ENCODE measurements at regions not wholly inside any gene's neighbourhood (a gene's known extent, or its start where the extent isn't known, plus 50 kb on each side); places are given as distances from the start of the nearest gene placed in this dataset.

GRCh38 chr9:107685901-107686300 lies 196.3 kb upstream of the KLF4 start:
- TF ChIP-seq CTCF (IDR thresholded peaks at IDR 0.05; ENCODE audit: poor library complexity) = no peak
- no peak for TF ChIP-seq EZH2 (IDR thresholded peaks at IDR 0.05; ENCODE audit: borderline replicate concordance)
